HG03045 (cell line): ENCODE measurements at regions not wholly inside any gene's neighbourhood (a gene's known extent, or its start where the extent isn't known, plus 50 kb on each side); places are given as distances from the start of the nearest gene placed in this dataset.

Source experiments
- ATAC-seq: cut with Tn5 transposase; IDR thresholded peaks from one replicate; pipeline ENCODE4 v1.9.1; 2021; ENCODE audit warnings: mild to moderate bottlenecking, moderate library complexity; ENCODE audit not compliant: unreplicated experiment

DNA sequence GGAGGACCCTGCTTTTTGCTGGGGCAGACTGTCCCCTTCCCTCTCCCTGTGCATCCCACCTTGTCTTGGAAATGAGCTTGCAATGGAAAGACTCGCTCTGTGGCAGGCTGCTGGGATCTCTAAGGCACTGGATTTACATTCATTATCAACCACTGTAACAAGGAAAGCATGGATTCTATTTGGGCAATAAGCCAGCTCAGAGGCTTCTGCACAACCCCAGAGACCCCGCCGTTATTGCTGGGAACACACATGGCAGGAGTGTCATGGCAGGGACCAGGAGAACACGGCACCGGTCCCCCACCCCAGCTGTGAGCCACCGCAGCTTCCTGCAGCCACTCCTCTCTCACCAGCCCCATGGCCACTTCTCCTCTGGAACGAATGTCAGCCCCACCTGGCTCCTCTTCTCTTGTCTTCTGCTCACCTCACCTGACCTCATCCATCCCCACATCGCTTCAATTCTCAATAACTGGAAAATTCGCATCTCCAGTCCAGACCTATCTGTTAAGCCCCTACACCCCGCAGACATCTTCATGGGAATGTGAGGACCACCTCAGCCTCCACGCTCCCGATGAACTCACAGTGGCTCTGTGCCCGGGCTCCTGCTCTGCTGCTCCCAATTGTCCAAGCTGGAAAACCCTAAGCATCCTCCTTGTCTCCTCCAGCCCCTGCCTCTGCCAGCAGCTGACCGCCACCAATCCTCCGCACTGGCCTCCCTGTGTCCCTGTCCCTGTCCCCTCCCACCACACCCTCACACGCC is 181.5 kb downstream of the USP12 start:
- ATAC-seq = no peak

DNA sequence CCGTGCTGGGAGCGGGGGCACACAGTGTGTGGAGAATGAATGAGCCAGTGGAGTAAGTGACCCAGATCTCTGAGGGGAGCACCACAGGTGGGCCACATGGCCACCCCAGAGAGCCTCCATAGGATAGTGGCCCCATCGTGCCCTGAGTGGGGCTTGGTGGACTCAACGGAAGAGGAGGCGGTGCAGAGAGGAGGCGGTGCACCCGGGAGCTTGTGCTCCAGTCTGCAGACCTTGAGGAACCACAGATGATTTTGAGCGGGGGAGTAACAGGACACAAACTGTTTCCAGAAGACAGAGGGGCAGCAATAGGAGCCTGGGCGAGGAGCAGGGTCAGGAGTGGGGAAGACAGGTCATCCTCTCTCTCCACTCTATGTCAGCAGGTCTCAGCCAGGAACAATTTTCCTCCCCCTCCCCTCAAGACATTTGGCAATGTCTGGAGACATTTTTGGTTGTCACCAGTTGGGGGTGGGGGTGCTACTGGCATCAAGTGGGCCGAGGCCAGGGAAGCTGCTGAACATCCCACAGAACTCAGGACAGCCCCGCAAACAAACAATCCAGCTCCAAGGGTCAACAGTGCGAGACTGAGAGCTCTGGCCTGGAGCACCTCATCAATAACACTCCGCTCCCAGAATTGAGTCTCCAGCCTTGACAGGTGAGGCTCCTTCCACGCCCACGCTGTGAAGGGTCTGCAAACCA is 182.2 kb downstream of the USP12 start:
- no peak for ATAC-seq

DNA sequence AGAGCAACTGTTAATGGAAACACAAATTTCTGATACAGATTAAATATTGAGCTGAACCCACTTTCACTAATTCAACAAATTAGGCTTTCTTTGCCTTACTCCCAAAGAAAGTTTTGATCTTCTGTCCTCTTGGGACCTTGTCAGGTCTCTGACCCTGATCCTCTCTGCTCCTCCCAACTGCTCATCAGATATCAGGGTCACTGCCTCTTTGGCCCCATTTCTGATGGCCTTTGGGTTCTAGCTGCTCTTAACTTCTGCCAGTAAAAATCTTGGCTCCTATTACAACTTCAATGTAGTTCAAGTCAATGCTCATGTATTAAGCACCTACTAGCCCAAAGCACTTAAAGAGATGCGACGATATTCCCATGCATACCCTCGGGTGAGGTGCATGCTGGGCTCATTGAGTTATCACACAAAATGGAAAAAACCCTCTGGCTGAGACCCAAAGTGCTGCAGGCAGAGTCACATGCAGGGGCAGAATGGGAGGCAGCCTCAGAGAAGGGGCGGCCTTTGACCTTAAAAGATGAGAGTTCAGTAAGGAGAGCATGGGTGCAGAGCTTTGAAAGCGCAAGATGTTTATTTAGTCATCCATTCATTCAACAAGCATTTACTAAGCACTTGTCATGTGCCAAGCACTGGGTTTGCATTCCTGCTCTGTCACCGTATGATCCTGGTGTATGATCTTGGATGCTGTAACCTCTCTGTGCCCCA is 183.4 kb downstream of the USP12 start:
- no peak for ATAC-seq

DNA sequence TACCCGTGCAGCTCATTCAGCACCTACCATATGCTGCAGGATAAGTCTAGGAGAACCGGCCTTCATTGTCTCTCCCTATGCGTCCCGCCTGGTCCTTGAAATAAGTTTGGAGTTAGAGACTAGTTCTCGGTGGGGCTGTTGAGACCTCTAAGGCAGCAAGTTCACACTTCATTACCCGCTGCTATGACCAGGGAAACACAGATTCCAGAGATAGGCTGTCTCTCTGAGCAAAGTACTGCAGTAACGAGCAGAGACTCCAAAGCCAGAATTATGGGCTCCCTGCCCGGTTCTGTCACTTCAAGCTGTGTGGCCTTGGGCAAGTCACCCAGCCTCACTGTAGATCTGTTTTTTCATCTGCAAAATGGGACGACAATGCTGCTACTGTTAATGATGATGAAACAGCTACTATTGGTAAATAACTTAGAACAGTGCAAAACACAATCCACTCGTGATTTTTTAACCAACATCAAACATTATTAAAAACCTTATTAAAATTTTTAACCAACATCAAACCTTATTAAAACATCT is 184.1 kb downstream of the USP12 start:
- ATAC-seq = no peak

DNA sequence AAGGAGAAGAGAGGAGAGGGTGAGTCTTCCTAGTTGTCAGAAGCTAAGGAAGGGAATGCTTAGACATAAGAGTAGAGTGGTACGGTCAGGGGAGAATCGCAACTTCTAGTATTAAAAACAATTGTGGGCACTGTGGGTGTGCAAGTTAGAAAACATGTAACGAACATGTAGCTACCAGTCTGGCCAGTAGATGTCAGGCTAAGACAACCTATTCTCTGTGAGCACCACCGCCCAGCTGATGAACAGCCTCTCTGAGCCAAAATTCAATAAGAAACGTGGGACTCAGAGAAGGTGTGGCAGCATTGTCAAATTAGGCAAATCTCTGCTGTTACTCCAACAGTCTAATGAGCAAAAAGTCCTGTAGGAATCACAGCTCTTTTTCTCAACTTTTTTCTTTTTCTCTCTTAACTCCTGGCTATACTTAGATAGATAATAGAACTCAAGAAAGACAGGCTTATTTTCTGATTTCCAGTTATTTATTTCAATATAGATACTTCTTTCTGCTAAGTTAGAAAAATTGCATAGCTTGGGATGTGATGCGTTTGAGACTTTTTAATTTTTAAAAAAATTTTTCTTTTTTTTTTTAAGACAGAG is 186.2 kb downstream of the USP12 start:
- peak; percentile 67 for ATAC-seq

DNA sequence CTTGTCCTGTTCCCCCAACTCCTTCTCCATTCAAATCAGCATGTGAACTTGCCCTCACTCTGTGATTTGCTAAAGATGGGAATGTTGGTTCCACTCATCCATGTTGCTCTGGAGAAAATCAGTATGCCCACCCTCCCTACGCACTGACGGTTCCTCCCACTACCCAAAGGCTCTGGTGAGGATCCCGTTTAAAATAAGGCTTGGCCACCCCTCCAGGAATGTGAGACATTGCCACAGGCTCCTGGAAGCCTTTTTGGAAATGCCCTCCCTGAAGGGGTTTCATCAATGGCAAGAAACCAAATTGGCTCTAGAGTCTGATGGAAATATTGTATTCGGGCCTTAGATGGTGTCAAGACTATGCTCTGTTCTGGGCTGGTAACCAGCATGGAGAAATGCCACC is 187.3 kb downstream of the USP12 start:
- no peak for ATAC-seq

DNA sequence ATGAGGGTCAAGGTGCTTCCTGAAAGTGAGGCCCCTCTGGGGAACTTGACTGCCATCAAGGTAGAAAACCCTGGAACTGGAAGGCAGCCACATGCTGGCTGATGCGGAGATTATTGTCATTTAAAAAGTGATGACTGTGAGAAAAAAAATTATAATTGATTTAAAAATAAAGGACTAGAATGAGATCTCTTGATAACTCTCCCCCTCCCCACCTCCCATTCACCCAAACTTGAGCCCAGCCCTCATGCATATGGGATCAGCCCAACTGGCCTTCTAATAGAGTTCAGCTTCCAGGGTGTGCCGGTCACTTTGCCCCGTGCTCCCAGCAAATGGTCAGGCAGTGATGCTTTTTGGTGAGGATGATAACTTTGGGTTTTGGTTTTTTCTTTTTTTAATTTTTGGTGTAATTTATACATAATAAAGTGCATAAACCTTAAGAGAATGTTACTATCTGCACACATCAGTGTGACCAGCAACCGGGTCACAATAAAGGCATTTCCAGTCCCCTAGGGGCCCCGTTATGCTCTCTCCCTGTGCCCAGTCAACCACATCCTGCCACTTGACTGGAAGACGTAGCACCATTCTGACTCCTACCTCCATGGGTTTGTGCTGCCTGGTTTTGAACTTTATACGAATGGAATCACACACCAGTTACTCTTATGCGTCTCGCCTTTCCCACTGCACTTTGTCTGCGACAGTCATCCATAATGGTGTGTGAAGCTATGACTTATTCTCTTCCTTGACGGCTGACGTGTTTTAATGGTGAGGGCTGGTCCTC is 187.9 kb downstream of the USP12 start:
- ATAC-seq = no peak

DNA sequence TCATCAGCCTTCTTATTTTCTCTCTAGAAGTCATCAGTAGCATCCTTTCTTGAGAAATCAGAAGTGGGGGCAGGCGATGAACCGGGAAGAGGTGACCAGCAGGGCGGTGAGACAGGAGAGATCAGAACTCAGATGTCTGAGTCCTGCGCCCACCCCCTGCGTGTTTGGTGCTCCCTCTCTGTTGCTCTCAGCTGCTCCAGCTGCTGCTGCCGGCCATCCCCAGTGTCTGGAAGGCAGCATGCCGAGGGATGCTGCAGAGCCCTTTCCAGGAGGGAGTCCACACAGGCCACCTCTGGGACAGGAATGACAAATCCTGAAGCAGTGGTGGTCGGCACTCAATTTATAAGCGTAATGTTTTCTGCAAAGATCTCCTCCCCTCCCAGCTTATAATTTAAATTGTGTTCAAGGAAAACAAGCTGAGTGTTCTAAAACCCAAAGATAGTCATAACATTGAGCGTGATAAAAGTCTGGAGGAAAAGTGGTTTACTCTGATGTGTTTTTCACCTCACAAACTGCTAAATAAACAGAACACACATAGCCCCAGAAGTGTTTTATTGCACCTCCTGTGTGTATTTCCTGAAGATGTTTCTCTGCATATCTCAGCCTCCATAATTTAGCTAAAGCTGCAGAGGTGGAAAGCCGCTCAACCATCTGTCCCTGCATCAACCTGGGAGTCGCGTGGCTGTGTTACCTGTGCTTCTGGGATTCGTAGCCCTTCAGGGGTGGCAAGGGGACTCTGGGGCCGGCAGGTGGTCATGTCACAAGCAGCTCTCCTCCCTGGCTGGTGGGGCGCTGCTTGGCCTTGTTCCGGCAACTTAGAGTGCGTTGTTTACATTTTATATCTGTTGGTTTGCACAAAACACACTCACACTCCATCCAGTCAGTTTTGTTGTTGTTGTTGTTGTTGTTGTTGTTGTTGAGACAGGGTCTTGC is 191.2 kb downstream of the USP12 start:
- no peak for ATAC-seq

DNA sequence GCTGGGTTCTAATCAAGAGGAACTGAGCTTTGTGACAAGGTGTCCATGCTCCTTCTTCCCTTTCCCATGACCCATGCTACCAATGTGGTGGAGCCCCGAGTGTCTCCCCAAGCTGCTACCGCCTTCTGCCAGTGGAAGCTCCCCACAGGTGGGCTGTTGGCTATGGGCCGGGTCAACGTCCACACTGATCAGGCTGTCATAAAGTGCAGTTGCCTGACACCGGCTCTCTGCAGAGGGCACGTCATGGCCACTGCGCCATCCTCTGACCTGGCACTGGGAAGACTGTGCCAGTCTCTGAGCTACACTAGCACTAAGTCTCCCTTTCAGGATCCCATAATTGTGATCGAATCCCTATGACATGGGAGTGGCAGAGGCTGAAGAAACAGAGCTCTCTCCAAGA is 192.3 kb downstream of the USP12 start:
- ATAC-seq = no peak

DNA sequence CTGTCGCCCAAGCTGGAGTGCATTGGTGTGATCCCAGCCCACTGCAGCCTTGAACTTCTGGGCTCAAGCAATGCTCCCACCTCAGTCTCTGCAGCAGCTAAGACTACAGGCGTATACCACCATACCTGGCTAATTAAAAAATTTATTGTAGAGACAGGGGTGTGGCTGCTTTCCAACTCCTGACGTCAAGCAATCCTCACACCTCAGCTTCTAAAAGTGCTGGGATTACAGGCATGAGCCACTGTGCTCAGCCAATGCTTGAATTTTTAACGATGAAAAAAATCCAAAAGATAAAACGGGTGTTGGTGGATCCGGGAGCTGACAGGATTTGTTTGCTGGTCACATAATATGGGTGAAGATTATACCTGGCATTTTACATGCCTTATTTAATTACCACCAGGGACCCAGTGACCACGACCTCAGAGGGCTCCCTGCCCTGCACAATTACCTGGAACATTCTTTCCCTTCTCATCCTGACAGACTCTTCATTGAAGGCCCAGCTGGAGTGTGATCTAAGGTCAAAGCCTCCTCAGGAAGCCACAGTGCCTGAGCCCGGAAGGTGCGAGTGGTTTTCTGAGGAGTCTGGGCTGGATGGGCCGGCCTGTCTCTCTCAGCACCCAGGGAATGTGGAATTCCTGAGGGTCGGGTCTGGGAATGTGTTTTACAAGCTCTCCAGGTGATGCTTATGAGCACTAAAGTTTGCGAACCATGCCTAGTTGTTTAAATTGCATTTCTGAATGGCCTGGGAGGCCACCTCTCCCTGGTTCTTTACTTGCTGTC is 193.3 kb downstream of the USP12 start:
- ATAC-seq = no peak

DNA sequence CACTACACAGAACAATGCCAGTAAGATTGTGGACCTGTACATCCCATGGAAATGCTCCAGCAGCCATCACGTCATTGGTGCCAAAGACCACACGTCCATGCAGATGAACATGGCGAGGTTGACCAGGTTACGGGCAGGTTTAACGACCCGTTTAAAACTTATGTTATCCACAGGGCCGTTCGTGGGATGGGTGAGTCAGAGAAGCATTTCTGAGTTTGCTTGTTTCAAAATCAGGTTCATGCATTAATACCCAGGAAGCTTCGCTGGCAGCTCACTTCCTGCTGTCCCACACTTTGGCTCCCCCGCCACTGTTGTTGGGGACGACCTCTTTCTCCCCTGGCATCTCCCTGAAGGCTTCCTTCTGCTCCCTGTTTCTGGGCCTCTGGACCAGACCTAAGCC is 194.1 kb downstream of the USP12 start:
- no peak for ATAC-seq

DNA sequence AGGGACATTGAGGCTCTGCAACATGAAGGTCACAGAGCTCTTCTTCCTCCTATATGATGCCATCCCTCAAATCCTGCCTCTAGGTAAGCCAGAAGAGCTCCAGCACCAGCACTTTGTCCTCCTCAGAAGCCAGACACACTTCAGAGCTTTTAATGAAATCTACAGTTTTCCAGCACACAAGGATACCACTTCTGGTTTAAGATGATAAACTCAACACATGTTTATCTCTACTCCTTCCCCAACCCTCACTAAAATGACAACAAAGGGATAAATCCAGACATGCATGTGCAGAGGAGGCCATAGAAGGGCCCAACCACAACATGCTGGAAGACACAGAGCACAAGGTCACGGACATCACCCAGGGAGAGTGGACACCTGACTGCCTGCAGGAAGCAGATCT is 195.3 kb downstream of the USP12 start:
- no peak for ATAC-seq

DNA sequence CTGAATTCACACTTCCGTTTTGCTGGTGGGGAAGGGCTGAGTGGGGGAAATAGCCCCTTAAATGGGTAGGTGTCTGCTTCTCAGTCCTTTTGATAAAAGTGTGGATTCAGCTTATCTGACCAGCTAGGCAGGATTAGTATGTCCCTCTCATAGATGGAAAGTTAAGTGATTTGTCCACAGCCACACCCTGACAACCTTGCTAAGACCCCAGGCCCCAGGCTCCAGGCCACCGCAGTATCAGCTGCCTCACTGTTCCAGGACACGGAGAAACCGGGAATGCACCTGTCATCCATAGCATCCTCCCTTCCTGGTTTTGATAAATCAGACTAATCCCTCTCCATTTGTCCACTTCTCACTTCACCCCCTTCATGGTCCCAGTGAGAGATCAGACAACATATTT is 197.7 kb downstream of the USP12 start:
- ATAC-seq = no peak

DNA sequence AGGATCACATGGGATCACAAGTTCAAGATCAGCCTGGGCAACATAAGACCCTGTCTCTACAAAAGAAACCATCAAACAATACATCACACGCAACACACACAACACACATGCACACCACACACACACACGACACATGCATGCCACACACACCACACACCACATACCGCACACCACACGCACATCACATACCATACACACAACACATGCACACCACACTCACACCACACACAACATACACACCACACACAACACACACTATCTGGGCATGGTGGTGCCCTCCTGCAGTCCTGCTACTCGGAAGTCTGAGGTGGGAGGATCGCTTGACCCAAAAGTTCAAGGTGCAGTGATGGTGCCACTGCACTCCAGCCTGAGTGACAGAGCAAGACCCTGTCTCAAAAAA is 198.3 kb downstream of the USP12 start:
- no peak for ATAC-seq

DNA sequence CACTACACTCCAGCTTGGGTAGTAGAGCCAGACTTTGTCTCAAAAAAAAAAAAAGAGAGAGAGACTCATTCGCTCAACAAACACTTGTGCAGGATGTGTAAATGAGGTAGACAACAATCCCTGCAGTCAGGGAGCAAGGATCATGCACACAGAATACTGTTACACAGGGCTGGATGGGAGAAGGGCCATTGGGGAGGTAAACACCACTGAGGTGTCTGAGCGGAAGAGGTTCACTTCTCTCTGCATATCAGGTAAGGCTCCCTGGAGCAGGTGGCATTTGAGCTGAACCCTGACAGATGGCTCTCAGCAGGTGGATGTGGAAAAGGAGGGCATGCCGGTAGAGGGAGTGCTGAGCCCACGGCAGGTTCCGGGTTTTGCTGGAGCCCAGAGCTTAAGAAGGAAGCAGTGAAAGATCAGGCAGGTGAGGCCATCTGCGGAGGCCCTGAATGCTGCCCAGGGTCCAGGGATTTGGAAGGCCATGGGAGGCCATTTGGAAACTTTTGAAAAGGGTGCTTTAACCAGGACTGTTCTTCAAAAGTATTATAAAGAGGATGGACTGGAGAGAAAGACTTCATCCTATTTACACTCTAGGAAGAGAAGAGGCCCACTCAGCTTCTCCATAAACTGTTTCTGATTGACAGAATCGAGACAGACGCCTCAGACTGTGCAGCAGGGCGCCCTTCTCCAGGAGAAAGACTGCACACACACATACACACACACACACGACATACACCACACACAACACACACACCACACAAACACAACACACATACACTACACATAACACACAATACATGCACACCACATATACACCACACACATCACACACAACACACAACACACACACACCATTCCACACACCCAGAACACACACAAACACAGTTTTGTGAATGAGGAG is 199.4 kb downstream of the USP12 start:
- no peak for ATAC-seq

DNA sequence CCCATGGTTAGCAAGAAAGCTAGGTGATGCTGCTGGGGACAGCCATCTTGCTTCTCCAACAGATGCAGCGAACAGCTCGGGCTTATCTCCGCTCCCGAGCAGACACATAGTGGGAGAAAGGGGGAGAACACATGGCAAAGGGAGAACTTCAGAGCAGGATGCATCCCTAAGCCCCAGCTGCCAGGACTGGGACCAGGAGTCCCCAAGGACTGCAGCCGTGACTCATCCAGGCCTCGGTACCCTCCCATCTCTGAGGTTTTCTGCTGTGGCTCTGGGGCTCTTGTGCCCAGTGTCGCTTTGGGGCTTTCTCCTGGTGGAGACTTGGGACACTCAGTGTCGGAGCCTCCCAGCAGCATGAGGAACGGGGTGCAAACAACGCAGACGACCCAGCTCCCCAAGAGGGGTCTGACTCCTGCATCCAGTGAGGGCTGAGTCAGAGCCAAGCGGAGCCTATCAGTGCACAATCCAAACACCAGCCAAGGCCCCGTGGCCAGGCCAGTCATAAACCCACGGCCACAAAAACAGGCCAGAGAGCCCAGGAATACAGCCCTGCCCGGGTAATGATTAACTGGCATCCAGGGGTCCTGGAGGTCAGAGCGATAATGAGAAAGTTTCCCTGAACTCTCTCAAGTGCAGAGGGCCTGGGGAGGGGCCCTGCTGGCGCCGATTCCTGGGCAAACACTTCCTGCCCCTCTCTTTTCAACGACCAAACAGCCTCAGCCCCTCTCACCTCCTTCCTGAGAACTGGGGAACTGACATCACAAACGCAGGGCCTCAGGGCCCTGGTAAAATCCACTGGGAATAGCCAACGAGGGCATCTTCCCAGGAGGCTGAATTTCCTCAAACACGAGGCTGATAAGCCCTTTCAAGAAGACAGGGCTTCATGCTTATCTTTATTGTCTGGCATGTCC is 202.9 kb downstream of the USP12 start:
- no peak for ATAC-seq
